HG02973 (cell line): ENCODE measurements at regions not wholly inside any gene's neighbourhood (a gene's known extent, or its start where the extent isn't known, plus 50 kb on each side); places are given as distances from the start of the nearest gene placed in this dataset.

Source experiments
- ATAC-seq: cut with Tn5 transposase; IDR thresholded peaks from one replicate; pipeline ENCODE4 v1.9.1; 2021; ENCODE audit warnings: moderate library complexity; ENCODE audit not compliant: unreplicated experiment

DNA sequence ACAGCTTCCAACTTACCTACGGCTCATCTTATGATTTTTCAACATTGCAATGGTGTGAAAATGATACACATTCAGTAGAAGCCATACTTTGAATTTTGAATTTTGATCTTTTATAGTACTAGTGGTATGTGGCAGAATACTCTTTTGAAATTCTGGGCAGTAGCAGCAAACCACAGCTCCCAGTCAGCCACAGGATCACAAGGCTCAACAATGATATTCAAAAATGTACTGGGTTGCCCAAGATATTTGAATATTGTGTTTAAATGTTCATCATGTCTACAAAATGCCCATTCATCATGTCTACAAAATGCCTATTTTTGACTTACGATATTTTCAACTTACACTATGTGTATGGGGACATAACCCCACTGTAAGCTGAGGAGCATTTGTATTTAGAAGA, 81.3 kb upstream of the PRR16 start:
- no peak for ATAC-seq

DNA sequence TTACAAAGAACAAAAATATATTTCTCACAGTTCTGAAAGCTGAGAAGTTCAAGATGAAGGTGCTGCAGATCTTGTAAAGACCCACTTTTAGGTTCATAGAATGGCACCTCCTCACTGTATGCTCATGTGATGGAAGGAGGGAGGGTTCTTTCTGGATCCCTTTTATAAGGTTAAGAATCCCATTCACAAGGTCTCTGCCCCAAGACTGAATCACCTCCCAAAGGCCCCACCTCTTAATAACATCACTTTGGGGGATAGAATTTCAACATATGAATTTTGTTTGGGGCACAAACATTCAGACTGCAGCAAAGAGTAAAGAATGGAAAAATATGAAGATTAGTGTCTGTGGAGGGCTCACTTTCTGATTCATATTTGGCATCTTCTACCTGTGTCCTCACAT, 77.1 kb upstream of the PRR16 start:
- no peak for ATAC-seq

DNA sequence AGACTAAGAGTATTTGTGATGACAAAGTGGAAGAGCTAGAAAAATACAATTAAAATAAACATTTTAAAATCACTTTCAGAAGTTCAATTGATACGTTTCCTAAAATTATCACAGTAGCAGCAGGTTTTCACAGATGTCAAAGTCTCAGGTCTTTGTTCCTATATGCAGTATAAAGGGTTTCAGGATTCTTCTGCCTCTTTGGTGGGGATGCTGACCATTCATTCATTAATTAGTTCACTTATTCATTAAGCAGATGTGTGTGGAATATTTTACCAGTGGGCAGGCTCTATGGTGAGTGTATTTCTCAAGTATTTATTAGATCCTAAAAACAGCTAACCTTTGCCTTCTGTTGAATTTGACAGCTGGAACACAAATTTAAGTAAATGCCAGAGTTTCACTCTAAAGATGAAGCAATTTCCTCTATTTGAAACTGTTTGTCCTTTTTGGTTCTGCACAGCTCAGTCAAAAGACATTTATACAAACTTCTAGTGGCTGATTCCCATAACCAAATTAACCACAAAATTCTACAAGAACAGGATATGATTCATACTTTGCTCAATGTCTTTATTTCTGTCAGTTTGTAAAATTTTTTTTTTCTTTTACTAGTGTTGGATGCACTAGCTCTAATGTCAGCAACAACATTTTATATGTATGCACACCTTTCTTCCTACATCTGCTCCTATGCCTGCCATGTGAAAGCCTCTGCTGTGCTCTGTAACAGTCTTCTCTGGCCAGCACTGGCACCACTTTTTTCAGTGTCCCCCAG, 75.9 kb upstream of the PRR16 start:
- peak; percentile 68 for ATAC-seq

DNA sequence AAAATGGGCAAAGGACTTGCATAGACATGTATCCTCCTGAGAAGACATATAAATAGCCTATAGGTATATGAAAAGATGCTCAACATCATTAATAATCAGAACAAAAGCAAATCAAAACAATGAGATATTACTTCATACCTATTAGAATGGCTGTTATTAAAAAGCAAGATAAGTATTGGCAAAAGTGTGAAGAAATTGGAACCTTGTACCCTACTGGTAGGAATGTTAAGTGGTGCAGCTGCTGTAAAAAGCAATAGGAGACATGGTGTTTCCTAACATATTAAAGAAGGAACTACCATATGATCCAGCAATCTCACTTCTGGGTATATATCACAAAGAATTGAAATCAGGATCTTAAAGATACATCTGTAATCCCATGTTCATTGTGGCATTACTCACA, 69.8 kb upstream of the PRR16 start:
- ATAC-seq: no peak

DNA sequence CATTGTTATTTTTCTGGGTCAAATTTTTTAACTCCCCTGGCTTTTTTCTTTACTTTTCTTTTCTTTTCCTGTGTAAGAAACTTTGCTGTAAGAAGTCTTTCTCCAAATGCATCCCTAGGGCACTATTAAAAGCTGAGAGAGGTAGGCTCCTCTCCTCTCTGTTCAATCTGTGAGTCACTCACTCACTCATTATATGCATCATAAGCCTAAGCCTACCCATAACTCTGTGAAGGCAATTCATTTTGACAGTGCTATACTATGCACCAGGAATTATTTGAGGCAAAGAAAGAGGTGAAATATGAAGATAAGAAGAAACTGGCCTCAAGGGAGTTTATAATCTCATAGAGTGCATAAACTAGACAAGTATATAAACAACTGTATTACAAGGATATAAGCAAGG, 67.9 kb upstream of the PRR16 start:
- no peak for ATAC-seq

DNA sequence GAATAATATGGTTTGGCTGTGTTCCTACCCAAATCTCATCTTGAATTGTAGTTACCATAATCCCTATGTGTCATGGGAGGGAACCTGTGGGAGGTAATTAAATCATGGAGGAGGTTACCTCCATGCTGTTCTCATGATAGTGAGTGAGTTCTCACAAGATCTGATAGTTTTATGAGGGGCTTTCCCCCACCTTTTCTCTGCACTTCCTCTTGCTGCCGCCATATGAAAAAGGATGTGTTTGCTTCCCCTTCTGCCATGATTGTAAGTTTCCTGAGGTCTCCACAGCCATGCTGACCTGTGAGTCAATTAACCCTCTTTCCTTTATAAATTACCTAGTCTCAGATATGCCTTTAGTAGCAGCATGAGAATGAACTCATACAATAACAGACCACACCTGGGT, 63.7 kb upstream of the PRR16 start:
- ATAC-seq: no peak

DNA sequence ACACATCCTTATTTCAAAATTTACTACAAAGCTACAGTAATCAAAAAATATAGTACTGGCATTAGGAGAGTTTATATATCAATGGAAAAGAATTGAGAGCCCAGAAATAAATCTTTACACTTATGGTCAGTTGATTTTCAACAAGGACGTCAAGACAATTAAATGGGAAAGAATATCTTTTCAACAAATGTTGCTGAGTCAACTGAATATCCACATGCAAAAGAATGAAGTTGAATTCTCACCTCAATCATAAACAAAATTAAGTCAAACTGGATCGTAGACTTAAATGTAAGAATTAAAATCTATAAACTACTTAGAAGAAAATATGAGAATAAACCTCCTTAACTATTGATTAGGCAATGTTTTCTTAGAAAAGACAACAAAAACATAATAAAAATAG, 61.5 kb upstream of the PRR16 start:
- no peak for ATAC-seq

DNA sequence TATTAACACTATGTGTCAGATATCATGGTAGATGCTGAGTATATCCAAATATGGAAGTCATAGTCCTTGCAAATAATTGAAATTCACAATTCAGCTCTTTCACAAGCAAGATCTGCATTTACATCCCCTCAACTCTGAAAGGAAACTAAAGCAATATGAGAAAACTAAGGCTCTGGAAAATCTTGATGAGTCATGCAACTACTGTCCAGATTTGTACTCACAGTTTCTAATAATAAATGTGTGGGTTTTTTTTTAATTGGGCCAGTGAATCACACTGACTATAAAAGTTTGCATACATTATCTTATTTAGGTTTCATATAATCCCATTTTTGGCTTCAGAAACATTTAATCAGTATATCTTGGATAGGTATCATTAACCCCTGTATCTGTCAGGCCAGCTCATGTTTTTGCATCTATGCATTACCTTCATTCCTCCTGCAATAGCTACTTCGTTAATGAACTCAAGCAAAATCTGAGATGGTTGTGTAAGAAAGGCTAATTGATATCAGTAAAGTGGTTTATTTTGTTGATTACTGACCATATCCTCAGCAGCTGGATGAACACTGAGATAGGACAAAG, 58.7 kb upstream of the PRR16 start:
- ATAC-seq: no peak

DNA sequence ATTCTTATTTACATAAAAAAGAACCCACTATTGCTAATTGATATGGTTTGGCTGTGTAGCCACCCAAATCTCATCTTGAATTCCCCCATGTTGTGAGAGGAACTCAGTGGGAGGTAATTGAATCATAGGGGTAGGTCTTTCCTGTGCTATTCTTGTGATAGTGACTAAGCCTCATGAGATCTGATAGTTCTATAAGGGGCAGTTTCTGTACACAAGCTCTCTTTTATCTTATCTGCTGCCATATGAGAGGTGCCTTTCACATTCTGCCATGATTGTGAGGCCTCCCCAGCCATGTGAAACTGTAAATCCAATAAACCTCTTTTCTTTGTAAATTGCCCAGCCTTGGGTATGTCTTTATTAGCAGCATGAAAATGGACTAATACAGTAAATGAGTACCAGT, 58.2 kb upstream of the PRR16 start:
- no peak for ATAC-seq

DNA sequence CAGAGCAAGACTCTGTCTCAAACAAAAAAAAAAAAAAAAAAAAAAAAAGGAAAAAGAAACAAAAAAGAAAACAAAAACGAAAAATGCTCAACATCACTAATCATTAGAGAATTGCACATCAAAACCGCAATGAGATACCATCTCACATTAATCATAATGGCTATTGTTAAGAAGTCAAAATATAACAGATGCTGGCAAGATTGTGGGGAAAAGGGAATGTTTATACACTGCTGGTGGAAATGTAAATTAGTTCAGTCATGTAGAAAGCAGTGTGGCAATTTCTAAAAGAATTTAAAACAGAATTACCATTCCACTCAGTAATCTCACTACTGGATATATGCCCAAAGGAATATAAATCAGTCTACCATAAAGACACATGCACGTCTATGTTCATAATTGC, 50.4 kb upstream of the PRR16 start:
- no peak for ATAC-seq
